Fibroblast of upper back skin (primary cell): ENCODE measurements at regions not wholly inside any gene's neighbourhood (a gene's known extent, or its start where the extent isn't known, plus 50 kb on each side); places are given as distances from the start of the nearest gene placed in this dataset.

Source experiments
- DNase-seq: peaks from one replicate; pipeline ENCODE4 v3.0.0-alpha.2; 2013

DNA sequence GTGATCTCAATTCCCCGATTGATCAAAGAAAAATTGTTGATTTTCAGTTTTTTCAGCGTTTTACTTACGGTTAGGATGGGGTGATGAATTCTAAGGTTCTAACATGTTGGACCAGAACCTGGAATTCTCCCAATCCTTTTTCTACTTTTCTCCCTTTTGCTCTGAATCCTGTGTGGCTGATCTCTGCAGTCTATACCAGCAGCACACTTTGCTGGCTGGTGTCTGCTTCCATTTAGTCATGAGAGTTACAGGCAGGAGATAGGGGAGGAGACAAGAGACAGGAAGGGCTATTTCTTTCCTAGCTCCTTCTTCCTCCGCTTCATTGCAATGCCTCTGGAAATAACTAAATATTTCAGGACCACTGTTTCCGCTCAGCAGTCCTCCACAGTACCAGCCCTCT, 623.9 kb downstream of the CENPC start:
- no peak for DNase-seq

DNA sequence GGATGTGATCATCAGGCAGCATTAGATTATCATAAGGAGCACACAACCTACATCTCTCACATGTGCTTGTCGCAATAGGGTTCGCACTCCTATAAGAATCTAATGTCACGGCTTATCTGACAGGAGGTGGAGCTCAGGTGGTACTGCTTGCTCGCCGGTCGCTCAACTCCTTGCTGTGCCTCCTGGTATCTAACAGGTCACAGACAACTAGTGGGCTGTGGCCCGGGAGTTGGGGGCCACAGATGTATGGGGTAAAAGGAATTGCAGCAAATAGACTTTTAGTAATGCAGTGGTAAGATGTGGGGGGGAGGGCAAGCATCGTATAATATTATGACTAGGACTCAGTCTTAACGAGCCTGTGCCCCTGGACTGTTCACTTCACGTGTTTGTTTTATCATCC, 624.8 kb downstream of the CENPC start:
- DNase-seq = no peak

DNA sequence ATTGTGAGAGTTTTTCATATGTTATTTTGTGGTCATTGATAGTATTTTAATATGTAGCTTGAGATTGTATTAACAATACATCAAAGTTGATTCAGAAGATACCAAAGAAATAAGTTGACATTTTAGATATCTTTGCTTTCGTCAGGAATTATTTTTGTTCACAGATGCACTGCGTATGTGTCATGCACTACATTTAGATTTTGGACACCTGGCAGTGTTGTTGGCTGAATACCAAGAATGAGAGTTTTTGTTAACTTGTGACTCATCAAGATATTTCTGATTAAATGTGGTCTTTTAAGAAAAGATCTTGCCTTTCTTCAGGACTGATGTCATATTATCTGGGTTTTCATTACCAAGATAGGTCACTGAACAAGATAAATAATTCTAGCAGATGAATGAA, 633.4 kb downstream of the CENPC start:
- DNase-seq = peak; percentile 51

DNA sequence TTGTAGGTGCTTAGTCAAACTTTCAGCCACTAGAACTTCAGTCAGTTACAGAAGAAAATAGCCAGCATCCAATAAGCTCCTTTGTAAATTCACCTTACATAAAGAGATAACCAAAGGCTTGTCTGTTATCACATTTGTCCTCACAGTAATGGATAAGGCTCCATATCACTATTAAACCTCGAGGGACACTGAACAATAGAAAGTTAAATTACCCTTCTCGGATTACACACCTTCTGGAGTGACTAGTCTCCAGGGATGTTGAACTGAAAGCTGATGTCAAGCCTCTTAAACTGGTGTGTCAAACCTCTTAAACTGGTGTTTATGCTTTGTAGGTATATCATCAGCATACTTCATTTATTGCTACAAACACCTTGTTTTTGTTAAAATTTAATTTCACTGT, 639.0 kb downstream of the CENPC start:
- no peak for DNase-seq

DNA sequence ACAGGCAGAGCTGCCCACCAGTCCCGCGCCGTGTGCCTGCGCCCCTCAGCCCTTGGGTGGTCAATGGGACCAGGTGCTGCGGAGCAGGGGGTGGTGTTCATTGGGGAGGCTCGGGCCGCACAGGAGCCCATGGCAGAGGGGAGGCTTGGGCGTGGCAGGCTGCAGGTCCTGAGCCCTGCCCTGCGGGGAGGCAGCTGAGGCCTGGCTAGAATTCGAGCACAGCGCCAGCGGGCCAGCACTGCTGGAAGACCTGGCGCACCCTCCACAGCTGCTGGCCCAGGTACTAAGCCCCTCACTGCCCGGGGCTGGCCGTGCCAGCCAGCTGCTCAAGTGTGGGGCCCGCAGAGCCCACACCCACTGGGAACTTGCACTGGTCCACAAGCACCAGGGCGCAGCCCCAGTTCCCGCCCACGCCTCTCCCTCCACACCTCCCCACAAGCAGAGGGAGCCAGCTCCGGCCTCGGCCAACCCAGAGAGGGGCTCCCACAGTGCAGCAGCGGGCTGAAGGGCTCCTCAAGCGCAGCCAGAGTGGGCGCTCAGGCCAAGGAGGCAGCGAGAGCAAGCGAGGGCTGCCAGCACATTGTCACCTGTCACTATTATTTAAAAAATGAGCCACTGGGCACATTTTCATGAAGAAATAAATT, 645.8 kb downstream of the CENPC start:
- no peak for DNase-seq

DNA sequence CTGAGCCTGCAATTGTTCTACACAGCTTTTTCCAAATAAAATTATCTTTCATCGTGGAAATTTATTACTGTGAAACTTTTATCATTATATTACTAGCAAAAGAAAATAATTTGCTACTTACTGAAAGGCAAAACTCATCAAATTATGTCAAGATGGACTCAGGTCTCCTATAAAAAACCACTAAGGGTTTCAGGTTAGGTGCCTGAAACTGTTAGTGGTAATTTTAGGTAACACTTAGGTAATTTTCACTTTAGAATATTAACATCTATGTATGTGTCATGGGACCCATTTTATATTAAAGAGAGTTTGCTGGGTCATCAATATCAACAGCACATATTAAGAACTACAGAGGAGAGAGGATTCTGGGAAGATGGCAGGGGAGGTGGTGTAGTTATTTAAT, 651.5 kb downstream of the CENPC start:
- DNase-seq = no peak

DNA sequence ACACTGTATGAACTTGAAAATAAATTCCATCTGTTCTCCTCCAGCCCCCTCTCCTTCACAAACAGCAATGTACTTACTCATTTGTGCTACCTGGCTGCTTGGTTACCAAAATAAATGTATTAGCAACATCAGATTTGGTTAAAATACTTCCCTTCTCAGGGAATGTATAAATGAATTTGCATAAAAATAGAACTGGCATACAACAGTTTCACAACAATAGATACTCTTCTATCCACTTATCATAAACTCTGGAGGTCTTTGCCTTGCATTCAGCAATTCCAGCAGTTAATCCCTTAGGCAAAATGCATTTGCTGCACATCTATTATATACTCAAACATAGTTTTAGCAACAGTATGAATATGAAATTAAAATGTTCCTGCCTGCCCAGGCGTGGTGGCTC, 658.2 kb downstream of the CENPC start:
- DNase-seq = no peak

DNA sequence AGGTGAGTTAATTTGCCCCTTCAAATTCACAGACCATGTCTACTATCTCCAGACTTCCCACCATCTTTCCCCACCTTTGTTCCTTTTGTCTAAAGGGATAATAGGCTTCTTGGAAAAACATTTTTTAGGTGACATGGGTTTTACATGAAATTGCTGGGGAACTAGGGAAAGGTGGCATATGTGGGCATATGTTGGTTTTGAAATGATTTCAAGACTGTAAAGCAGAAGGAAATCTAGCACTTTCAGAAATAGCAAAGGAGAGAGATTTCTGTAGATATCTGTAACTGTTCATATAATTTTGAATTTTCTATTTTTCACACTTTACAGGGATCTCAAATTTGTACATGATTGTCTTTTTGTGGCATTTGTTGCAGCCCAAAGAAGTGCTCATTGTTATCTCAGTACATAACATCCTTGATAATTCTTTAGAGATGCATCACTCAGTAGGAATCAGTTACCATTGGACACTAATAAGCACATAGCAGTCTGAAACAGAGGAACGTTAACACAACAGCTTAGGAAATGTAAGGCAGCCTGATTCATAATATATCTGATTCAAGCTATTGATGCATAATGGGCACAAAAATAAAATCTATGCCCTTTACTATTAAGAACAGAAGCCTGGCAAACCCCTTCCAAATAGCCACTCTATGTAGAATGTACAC, 659.7 kb downstream of the CENPC start:
- no peak for DNase-seq

DNA sequence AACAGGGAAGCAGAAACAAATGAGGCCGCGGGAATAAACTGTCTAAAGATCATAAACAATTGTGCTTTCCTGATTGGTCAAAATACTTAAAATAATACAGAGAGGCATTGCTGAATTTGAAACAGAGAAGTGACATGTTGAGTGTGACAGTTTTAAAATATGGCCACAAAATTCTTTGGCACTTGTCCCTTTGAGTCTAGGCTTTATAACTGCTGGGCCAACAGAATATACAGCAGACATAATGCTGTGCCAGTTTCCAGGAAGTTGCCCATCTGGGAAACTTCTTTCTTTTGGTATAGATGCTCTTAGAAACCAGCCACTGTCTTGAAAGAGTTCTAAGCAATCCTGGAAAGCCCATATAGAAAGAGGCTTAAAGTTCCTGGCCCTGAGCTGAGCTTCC, 668.4 kb downstream of the CENPC start:
- no peak for DNase-seq

DNA sequence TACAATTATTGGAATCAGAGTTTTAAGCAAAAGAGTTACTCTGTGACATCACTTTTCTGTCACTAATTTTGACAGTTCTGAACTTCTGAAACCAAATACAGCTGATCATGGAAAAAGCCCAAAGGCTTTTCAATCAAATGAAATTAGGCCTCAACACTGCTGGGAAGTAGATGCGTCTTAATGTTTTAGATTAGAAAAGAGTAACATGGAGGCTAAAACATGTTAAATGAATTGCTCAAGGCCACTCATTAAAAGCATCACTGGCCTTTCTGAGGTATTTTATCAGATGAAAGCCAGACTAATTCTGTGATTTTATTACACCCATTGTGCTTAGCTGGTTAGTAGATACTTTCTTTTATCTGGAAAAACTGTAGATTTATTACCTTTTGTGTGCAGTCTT, 672.6 kb downstream of the CENPC start:
- no peak for DNase-seq

DNA sequence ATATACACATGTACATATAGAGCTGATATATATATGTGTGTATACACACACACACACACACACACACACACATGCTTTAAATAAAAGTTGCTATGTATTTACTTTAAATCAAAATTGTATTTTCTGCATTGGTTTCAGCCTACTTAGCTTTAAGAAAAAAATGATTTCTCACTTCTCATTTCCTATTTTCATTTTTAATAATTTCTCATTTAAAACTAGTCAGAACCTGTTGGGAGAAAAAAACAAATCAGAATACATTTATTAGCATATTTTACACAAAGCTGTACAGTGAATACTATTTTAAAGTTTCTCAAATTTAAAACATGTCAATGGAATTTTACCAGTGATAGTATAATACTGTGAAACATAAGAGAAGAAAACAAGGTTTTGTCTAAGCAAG, 681.8 kb downstream of the CENPC start:
- DNase-seq = no peak

DNA sequence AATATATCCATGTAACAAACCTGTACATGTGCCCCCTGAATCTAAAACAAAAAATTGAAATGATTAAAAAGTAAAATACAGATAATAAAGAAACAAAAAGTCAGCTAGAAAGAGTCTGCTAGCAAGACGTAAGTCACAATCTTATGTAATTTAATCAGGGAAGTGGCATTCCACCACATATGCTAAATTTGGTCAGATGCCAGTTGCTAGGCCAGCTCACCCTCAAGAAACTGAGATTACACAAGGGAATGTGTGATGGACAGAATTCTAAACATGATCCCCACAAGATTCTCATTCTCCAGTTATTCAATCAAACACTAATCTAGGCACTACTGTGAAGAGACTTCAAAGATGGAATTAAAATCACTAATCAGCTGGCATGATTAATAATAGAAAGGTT, 689.3 kb downstream of the CENPC start:
- no peak for DNase-seq

DNA sequence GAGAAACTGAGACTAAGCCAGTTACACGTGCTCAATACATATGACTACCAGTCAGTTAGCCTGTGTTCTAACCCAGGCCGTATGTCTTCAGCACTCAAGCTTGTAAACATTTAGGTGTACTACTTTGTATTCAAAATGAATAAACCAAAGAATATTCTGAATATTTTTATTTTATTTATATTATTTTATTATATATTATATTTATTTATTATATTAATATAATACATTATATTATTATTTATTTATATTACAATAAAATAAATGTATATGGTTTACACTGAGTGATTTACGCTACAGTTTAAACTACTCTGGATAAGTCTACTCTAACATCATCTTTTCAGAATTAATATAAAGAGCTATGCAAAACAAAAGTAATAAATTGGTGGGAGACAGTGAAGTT, 691.5 kb downstream of the CENPC start:
- DNase-seq = no peak

DNA sequence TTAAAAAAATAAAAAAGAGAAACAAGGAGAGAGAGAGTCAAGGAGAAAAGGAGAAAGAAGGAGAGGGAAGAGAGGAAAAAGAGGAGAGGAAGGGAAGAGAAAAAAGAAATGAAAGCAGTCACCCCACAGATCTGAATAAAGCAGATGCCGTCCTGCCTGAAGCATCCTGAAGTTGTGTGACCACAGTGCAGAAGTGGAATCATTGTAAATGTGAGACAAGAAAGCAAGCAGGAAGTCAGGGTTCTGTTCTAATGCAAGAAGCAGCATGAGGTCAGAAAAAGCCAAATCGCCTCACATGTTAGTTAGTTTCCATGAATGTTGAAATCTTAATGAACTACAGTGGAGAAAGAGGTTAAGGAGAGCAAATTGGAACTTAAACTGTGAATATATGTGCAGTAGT, 692.5 kb downstream of the CENPC start:
- DNase-seq = no peak

DNA sequence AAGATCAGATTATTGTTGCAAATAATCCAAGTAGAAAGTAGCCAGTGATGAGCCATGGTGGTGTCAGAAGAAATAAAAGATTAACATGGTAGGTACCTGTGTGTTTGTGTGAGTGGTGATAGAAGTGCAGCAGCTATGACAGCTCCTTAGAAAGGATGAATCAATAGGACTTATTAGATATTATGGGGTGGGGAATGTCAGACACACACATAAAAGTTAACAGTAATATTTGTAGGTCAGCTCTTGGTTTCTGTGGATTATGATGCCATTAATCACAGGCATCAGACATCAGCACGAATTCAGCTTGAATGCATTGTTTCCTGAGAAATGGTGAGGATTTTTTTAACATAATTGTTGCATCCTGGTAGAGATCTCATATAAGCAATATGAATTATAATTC, 695.7 kb downstream of the CENPC start:
- DNase-seq = no peak

DNA sequence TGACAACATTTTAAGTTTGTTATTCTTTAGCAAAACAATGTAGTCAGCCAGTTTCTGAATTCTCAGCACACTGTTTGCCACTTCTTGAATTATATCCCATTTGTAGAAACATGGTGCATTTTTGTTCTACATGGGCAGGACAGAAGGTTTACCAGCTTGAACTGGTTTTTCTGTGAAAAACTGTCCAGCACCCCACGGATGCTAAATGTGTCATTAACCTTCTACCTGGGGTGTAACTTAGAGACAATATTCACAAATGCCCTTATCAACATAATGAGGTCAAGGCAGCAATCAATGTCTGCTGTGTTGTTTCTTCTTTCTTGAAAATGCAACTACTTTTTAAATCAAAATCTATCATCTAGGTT, 702.6 kb downstream of the CENPC start:
- no peak for DNase-seq

DNA sequence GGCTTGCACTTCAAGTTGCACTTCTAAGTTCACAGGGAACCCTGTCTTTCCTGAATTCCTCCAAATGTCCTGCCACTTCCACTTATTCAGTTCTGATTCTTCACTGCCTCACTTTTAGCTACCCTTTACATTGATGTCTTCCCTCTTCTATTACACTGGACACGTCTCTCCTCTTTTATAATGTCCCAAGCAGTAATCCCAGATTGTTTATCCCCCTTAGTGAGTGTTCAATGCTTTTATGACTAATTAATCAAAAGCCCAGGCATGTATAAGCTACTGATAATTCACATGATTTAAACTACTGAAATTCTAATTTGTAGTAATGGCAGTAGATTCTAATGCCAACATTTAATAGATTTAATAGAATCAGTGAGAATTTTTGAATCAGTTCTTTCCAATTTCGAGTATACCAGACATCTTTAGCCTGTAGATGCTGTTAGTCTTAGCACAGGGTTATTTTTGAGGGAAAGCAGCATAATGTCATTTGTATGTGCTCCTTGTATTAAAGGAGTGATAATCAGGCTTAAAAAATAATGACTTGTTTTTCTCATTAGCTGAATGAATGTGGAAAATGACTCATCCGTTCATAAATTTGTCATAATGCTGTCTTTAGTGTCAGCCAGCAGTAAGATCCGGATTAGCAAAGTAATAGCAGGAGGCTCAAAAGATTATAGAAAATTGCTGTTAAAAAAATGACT, 703.1 kb downstream of the CENPC start:
- no peak for DNase-seq

DNA sequence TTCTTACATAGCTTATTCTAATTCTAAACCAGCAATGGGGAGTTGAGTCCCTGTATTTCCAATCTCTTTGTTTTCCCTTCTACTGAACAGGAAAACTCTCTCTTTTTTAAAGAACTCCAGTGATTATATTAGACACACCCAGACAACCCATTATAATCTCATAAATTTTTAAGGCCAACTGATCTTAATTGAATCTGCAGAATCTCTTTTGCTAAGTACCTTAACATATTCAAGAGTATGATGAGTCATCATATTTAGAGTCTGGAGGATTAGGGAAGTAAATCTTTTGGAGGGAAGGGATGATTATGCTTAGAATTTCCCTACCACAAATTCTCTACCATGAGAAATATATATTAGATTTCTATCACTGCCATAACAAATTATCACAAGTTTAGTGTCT, 705.1 kb downstream of the CENPC start:
- no peak for DNase-seq

DNA sequence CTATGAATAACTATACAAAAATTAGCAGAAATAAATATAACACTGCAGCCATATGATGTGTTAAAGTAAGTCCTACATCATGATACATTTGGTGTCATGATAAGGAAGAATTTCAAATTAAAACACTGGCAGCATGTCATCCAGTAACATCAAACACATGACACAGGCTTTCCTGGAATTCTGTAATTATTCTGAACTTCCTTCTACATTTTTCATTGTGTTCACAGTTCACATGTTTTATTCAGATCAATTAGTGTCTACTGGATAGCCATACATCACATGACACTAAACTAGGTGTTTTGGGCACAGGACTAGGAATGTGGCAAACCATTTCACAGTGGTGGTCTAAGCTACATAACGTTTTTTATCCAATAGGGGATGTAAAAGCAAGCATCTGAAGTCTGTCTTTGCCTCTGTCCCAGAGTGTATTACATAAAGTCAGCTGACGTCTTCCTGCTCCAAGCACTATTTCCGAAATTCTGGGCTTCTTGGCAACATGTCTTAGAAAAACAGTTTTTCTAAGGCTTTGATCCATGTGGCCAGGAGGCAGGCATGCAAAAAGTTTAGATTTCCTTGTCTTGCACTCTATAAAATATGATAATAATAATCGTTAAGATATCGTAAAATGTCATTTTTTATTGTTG, 707.9 kb downstream of the CENPC start:
- no peak for DNase-seq

DNA sequence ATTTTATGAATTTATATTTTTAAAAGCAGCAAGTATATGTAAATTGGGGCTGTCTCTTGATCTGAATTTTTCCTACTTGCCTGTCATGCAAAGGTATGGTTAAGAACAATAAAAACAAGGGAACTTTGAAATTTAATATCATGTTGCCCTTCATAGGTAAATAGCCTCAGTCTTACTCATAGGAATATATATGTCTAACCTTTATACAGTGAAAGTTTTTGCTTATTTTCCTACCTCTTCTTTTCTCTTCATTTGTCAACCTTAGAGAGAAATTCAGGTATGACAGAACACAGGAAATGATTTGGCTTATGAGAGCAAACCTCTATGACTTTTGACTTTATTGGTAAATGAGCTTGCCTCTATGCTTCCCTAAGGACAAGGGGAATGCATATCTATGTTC, 716.0 kb downstream of the CENPC start:
- no peak for DNase-seq

DNA sequence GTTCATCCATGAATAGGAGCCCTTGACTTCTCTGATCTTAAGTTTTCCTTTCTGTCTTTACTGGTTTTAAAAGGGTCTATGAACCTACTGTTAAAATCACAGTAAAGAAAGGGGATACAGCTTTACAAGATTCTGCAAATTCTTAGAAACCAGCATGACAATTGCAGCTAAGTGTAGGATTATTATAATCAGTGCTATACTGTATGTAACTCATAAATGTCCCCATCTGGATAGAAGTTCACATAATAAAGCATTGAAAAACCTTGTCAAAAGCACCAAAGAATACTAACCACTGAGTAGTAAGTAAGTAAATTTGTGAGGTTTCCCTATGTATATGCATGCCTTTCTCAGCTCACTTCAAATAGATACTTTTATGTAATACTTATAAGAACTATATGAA, 724.6 kb downstream of the CENPC start:
- DNase-seq = no peak

DNA sequence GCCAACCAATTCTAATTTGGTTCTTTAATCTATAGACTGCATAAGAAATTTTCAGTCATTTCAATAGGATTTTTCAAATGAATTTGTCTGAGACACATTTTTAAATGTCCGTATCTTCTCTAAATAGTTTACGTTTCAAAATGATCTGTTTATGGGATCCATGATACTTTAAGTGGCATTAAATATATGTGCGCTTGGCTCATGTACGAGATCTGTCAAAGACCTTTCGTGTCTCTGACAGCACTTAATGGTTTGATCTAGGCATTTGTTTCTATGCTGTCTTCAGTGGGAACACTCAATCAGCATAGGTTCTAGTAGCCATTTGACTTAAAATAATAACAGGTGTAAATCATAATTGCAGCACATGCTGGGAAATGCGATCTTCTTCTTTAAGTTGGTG, 731.0 kb downstream of the CENPC start:
- no peak for DNase-seq

DNA sequence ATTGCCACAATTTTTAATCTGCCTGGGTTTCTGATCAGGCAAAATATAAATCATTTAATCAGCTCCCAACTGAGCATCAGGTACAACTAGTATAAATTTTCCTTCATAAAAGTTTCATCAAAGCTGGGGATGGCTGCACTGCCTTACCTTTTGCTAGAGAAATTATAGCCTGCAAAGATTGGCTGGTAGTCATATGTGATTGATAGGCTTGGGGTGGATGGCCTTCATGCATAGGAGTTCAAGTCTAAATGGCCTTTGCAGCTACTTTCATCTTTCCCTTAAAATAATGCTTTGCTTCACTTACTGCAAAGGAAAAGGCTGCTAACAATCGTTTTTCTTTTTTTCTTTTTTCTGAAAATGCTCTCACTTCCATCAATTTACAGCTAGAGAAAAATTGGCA, 739.7 kb downstream of the CENPC start:
- no peak for DNase-seq

DNA sequence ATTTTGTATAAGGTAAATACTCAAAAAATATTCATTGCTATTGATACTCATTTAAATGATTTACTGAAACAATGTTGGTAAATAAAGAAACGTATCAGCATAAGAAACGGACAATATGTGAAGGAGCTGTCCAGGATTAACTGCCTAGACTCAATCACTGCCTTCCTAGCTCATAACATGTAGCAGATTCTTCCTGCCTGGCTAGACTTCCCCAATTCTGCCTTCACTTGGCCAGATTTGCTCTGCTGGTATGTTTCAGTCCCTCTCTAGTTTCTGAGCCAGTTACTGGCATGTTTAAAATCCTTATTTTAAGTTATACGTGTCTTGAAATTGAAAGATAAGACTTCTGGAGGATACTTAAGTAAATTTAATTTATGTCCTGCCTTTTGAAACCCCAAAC, 740.3 kb downstream of the CENPC start:
- no peak for DNase-seq
